Astrocyte of the hippocampus (primary cell): ENCODE measurements at regions not wholly inside any gene's neighbourhood (a gene's known extent, or its start where the extent isn't known, plus 50 kb on each side); places are given as distances from the start of the nearest gene placed in this dataset.
"Not testable (repeated sequence)": the region's sequence is repeated elsewhere in the genome, so short reads cannot be mapped to it uniquely, and the experiment has no call there.

Experiments
- DNase-seq: peaks from one replicate; pipeline ENCODE4 v3.0.0; 2011; ENCODE audit warnings: low read depth, low spot score

DNA sequence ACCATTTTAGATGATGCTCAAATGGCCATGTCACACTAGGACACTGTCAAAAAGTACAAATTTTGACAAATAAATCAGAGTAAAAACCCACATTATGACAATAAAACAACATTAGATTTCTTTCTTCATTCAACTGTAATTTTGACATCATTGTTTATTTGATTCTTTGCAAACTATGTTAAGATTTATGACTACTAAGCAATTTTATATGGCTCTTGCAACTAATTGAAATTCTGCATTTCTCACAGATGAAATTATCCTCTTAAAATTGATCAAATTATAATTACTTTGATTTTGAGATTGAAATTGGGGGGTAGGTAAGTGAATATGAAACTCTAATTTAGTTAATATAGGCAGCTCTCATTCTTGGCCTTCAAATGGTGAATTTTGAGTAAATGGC, 59.8 kb downstream of the ATOH1 start:
- DNase-seq: no peak

DNA sequence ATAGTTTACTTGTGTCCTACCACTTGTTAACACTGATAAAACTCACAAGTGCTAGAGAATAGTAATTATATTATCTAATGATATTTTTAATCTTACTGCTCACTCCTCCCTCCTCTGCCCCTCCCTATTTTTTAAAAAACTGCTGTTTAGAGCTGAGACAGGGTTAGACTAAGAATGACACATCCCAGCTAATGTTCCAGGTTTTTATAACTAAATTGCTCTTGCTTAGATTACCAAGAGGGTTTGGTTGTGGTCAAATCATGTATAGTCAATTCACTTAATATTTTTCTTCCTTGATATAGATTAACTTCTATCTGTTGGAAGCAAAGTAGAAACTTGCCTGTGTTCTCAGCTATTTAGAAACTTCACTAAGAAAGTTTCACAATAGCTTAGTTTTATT, 60.2 kb downstream of the ATOH1 start:
- no peak for DNase-seq

DNA sequence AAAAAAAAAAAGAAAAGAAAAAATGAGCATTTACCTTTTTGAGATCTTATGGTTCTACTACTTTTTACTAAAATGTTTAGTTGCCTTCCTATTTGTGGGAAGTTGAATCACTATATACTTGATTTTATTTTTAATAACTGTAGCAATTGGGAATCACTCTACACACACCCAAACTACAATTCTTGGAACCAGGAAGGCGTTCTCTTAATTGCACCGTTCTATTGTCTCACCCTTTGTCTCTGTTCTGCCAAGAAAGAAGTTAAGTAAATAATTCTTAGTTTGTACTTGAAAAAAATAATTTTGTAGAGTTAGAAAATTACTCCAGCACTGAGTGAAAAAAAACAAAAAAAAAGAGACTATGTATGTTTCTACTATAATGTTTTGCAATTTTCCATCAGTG, 62.7 kb downstream of the ATOH1 start:
- DNase-seq: no peak

DNA sequence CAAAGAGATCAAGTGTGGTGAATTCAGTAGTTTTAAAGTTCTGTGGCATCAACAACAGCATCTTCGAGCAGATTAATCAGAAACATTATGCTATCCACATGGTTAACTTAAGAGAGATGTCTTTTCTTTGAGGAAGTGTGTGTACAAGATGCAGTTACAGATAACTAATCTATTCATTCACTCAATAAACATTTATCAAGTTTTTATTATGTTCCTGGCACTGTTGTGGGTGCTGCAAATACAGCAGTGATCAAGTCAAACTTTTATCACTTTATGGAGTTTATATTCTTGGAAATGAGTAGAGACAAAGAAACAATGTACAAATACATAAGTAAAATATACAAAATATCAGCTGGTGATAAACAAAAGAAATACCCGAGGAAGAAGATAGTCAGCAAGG, 66.4 kb downstream of the ATOH1 start:
- DNase-seq: no peak

DNA sequence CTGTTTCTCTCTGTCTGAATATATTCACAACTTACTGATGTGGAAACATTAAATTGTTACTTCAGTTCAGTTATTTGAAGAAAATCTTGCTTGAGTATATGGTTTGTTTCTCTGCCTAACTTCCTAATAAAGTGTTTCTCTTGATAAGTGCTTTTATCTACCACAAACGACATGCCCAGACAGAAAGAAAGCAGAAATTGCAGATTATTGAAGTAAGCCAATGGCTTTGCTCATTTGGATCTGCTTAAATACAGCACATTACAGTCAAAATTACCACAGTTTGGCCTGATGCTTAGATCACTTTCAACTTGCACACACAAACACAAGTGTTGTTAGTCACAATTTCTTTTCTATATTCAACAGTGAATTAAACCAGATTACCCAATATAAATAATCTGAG, 68.0 kb downstream of the ATOH1 start:
- DNase-seq: no peak

DNA sequence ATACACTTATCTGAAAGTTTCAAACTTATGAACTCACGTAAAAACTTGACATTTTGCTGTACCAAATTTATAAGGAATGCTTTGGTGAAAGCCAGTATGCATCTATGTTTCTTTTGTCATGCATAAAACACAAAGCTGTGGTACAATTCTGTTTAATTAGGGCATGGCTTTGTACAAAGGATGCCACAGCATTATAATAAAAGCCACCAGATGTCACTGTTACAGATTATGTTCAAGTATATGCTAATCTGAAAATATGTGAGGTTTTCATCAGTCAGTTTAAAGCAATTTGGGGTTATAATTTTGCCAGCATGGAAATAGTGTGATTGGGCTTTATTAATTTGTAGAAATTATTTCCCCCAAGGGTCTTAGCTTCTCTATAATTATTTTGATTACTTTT, 69.0 kb downstream of the ATOH1 start:
- peak; percentile 3 for DNase-seq

DNA sequence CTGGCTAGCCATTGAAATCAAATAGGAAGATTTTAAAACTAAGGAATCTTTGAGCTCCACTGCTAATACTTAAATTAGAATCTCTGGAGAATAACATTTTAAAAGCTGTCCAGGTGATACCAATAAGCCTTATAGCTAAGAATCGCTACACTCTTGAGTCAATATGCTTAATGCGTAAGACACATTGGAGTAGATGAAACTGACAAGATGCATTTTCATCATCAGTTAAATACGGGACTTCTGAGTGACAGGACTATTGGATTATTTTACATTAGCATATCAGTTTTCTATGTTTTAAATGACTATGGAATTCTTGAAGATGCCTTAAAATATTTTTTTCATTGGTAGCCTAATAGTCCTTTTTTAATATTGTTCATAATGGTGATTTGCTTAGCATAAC, 80.2 kb downstream of the ATOH1 start:
- DNase-seq: no peak

DNA sequence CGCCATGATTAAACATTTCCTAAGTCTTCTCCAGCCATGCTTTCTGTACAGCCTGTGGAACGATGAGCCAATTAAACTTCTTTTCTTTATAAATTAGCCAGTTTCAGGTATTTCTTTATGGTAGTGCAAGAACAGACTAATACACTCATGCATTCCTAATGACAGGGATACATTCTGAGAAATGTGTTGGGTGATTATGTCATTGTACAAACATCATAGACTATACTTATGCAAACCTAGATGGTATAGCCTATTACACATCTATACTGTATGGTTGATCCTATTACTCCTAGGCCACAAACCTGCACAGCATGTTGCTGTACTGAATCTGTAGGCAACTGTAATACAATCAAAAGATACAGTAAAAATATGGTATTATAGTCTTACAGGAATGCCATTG, 83.1 kb downstream of the ATOH1 start:
- DNase-seq: no peak

DNA sequence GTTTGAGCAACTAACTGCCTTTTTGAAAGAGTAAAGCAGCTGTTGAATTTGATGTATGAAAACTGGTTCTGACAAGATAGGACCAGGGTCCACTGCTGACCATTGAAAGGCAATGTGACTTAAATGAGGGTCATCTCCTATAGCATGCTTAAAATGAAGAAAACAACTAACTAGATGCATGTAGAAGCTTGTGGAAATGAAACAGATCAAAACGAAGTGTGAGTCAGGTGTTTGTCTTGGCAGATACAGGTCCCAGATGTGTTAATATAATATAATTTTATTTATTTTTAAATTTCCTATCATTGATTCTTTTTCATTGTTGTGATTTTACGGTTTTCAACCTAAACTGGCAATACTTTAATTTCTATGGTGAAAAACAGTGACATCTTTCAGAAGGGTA, 83.6 kb downstream of the ATOH1 start:
- no peak for DNase-seq

DNA sequence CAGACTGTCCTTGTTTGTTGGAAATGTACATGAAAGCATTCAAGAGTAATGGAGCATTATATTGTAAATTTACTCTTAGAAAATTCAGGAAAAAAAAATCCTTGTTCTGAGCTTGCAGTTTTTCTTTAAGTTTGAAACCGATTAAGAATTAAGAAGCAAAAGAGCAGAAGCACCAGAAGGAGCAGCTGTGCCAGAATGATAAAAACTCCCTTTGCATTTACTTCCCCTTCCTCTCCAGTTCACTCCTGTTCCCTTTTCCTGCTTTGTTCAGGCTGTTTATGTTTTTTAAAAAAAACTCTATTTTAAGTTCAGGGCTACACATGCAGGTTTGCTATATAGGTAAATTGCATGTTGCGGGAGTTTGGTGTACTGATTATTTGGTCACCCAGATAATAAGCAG, 90.3 kb downstream of the ATOH1 start:
- DNase-seq: no peak

DNA sequence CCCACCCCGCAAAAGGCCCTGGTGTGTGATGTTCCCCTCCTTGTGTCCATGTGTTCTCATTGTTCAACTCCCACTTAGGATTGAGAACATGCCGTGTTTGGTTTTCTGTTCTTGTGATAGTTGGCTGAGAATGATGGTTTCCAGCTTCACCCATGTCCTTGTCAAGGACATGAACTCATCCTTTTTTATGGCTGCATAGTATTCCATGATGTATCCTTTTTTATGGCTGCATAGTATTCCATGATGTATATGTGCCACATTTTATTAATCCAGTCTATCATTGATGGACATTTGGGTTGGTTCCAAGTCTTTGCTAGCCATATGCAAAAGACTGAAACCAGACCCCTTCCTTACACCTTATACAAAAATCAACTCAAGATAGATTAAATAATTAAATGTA, 95.0 kb downstream of the ATOH1 start:
- DNase-seq: not testable (repeated sequence)

DNA sequence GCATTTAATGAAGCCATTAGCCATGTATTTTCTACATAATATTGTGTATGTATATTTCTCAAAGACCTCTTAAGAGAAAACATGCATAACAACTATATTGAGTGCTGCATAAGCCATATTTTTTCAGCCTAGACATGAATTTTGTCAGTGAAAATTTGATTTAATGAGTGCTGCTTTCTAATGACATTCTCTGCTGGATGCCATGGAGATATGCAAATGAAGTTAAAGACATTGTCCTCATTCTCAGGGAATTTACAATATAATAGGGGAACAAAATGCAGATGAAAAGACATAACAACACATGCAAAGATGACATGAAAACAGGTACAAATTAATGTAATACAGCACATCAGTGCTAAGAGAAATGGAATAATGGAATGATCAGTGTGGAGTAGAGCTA, 118.7 kb downstream of the ATOH1 start:
- no peak for DNase-seq

DNA sequence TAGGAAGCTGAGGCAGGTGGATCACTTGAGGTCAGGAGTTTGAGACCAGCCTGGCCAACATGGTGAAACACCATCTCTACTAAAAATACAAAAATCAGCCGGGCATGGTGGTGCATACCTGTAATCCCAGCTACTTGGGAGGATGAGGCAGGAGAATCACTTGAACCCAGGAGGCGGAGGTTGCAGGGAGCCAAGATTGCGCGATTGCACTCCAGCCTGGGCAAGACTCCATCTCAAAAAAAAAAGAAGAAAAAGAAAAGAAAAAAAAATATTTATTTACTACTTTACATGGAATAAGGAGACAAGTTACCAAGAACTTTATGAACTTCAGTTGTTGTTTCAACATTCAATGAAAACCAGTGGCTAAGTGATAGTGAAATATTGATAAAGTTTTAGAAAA, 121.7 kb downstream of the ATOH1 start:
- not testable (repeated sequence) for DNase-seq

DNA sequence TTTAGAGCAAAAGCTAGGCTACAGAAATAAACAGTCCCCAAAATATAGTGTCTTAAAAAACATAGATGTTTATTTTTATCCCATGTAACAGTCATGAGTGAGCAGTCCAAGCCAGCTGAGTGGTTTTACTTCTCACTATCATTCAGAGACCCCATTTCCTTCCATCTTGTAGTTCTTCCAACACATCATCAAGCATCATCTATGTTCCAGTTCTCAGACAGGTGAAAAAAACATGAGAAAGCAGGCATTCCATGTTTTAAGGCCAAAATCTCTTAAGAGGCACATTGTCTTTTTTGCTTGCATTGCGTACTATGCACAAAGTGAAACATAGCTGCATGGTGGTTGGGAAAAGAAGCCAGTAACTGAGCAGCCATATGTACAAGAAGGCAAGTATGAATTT, 128.6 kb downstream of the ATOH1 start:
- no peak for DNase-seq

DNA sequence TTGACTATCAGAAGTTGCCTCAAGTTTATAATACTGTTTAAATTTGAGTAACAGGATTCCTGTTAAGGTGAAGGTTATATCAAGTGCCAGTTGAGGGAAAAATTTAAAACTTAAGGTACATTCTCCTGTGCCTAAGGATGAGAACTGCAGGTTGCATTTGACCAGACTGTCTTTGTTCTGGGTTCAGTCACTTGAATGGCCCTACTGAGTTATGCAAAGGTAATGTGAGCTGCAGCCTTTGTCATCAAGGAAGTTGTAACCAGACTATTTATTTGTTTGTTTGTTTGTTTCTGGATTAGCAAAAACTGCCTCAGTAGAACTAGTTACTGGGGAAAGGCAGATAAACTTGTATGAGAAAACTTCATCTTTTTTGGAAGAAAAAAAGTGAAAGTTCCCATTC, 131.9 kb downstream of the ATOH1 start:
- DNase-seq: no peak

DNA sequence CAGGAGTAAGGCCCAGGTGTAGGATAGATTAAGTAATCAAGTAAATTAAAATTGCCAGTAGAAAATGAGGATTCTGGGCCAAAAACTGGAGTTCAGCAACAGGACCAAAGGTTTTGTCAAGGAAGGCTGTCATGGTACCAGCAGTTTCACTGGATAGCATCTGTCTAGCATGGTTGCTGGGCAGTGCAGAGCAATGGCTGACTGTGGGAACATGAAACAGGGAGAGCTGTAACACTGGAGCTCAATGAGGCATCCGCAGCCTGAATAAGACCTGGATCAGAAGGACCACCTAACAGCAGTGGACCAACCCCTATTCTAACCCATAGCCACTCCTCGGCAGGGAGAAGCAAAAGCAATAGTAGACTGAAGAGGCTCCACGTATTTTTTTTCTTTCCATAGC, 132.4 kb downstream of the ATOH1 start:
- DNase-seq: no peak

DNA sequence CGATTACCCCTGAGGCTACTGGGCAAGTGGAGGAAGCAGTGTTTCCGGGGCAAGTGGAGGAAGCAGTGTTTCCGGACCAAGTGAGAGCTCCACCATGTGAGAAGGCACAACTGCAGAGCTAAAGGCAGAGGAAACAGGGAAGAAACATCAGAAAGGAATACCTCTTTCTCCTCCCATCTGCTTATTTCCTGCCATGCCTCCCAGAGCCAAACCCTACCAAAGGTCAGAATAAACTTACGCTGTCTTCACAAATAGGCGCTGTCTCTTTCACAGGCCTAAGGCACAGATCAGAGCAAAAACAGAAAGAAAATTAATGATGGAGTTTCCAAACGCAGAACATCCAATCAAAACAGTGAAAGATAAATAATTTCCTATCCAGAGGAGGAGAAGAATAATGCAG, 153.0 kb downstream of the ATOH1 start:
- DNase-seq: no peak

DNA sequence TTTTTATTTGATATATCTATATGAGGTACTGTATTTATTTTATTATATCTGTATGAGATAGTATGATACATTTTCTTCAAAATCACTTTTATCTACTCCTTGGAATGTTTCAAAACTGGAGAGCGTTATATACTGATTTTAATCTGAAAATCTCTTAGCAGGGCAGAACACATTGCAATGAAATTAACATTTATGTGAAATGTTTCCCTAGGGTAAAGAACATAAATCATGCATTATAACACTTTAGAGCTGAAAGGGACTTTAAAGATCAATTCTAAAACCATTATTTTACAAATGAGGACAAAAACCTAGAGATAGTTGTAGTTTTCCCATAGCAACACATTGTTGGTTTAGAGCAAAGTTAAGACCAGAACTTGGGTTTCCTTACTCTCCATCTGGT, 153.7 kb downstream of the ATOH1 start:
- DNase-seq: no peak

DNA sequence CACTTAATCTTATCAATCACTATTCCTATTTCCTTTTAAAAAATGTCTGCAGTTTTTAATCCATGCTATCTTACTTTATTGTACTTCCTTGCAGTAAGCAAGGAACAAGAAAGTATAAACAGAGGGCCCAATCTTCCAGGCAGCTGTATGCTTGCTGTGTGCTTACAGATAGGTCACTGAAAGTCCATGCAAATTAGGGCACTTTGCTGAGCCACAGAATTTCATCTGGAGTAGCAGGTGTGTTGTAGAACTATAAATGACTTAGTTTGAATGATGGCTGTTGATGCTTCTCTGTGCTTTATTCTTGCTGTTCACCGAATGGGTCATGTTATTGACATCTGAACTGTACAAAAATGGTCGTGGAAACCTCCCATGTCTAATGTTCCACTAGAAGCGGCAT, 154.6 kb downstream of the ATOH1 start:
- no peak for DNase-seq

DNA sequence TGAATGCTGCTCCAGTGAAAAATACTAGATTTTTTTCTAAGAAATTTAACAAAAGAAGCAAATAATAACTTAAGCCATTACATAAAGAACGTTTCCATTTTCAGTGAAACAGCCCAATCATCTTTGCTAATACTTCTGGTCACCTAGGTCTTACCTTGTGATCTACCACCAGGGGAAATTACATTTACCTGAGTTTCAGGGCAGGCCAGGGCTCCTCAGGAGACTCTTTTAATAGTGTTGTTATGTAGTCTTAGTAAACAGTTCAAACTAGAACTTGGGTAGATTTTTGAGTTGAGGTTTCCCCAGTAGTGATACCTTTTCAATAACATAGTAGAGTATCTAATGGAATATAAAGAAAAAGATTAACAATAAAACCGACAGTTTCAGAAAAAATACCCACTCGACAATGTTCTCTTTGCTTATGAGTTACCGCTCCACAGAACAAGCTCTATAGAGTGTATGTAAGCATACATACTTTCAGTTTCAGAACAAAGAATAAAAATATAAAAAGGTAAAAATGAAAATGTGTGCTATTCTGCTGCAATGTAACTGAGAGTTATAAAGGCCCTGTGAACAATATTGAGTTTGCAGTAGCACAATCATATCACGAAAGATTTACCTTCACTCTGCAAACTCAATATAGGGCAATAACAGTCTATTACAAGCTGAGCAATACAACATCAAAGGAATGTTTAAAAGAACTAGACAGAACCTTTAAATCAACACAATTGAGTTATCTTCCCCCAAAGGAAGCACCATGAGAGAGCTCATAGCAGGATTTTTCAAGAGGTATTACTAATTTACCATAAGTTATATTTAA, 165.8 kb downstream of the ATOH1 start:
- no peak for DNase-seq

DNA sequence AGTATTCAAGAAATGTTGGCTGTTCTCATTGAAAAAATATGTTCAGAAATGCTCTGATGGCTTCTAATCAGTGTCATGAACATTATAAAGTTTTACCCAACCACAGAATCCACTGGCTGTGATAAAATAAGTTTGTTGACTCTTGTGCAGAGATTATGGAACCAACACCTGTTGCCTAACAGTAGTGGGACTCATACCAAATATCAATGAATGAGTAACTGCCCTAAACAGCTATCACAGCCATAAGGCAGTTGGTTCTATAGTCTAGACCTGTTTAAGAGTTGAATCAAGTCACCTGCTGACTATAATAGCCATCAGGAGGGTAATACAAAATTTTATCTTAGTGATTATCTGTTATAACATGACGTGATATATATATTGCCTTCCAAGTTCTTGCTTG, 168.3 kb downstream of the ATOH1 start:
- no peak for DNase-seq

DNA sequence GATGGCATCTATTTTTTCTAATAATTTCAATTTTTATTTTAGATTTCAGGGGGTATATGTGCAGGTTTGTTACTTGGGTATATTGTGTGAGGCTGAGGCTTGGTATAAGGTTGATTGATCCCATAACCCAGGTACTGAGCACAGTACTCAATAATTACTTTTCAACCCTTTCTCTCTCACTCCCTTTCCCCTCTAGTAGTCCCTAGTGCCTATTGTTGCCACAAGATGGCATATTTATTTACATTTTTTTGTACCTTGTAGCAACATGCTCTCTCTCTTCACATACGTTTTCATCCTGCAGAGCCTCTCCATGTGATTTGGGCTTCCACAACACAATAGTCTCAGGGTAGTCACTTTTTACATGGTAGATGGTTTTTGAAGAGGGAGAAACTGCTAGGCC, 172.0 kb downstream of the ATOH1 start:
- no peak for DNase-seq

DNA sequence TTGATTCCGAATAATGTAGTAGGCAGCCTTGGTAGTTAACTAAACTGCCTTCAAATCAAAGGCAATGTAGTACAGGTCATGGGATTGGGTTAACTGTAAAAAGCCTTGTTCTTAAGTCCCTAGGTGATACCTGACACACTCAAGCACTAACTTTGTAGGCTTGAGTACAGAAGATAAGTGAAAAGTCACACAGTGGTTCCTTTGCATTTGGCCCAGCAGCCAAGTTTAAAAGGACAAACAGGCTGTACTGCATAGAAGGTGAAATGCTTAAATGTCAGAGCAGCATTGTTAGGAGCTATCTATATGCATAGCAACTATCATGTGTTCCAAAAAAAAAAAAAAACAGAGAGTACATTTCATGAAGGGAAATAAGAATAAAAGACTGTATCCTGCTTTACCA, 178.4 kb downstream of the ATOH1 start:
- DNase-seq: no peak

DNA sequence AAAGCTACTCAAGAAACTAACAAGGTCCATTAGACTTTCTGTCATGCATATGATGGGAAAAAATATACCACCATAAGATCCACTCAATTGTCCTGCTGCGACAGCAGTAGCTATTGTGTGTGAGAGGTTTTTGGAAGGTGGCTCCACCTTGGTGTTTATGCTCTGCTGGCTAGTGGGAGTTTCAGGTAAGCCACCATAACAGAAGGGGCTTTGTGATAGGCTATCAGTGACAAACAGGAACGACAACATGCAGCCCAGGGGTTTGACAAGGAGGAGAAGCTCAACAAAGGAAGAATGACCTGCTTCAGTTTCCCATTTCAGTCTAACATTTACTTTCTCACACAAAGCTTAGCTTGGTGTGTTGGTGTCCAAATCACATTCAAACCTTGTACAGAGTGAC, 182.6 kb downstream of the ATOH1 start:
- no peak for DNase-seq
